ENCODE measurements at regions not wholly inside any gene's neighbourhood (a gene's known extent, or its start where the extent isn't known, plus 50 kb on each side); places are given as distances from the start of the nearest gene placed in this dataset.

DNA sequence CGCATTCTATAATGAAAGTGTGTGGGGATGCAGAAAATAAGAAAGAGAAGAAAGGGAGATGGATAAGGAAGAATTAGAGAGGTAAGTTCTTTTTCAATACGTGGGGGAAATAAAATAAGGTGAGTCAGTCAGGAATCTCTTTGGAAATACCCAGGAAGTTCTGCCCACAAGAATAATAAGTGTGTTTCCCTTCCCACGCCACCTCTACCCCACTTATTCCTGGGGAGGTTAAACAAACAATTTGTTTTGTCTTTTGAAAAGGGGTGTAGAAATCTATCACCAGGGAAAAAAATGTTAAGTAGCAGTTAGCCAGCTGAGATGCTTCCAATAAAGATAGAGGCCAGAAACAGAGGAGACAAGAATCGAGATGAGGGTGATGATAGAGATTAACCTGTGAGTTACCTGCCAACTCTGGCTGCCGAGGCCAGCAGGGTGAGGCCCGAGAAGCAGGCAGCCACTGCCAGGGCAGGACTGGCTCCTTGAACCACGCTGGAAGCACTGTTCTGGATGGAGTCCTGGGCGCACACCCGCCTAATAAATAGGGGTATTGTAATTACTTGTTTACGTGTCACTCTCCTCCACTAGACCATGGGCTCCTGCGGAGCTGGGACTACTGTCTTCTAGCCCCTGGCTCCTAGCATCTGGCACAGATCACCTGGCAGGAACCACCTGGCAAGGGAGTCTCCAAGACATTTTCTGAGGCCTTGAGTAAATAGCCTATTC, 191.3 kb downstream of the FGFR2 start:
- DNase-seq (ENCODE audit: low read depth, low spot score): no peak
- H3K4me3 ChIP-seq (ENCODE audit: low read length): no peak overlapping the region

DNA sequence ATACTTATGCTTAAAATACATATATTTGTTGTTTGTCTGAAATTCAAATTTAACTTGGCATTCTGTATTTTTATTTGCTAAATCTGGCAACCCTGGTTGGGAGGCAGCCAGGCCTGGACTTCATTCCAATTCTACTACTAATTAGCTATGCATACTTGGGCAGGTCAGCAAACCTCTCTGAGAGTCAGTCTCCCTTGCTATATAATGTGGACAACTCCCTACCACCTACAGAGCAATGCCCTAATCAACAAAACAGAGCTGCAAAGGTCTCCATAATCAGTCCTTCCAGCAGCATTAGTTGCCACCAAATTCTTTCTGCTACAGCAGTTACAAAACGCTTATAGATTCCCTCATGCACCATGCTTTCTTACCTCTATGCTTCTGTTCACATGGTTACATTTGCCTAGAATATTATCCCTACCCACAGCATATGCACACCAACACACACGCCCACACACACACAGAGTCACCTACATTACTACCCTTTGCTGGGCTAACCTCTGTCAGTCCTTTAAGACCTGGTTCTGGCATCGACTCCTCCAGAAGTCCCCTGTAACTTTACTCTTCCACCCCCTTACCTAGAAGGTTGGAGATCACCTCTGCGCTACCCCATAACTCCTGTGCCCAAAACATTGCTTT, 188.7 kb downstream of the FGFR2 start:
- no peak for DNase-seq (ENCODE audit: low read depth, low spot score)
- no peak overlapping the region for H3K4me3 ChIP-seq (ENCODE audit: low read length)

DNA sequence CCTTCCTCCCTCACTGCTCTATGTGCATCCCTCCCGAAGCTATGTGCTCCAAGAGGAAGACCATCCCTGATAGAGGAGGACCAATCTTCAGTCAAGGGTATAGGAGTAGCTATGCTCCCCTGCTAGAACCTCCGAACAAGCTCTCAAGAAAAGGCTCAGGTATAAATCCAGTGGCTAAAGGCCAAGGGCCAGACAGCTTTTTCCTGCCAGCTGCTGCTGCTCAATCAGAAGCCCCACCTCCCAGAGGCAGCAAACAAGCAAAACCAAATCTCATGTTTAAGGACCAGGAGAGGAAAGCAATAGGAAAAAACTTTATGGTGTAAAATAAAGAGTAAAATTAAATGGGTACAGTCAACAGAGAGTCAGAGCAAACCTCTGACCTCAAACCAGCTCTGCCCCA, 187.2 kb downstream of the FGFR2 start:
- no peak for DNase-seq (ENCODE audit: low read depth, low spot score)
- no peak overlapping the region for H3K4me3 ChIP-seq (ENCODE audit: low read length)

DNA sequence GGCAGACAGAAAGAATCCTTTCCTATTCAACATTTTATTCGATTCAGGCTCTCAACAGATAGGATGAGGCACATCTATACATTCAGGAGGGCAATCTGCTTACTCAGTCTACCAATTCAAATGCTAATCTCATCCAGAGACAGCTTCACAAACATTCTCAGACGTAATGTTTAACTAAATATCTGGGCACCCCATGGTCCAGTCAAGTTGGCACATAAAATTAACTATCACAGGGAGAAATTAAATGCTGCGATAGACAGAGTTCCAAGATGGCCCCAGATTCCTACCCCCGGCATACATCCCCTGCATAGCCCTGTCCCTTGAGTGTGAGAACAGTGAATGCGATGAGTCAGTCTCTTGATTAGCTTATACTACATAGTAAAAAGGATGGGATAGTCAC, 184.3 kb downstream of the FGFR2 start:
- no peak for DNase-seq (ENCODE audit: low read depth, low spot score)
- no peak overlapping the region for H3K4me3 ChIP-seq (ENCODE audit: low read length)

DNA sequence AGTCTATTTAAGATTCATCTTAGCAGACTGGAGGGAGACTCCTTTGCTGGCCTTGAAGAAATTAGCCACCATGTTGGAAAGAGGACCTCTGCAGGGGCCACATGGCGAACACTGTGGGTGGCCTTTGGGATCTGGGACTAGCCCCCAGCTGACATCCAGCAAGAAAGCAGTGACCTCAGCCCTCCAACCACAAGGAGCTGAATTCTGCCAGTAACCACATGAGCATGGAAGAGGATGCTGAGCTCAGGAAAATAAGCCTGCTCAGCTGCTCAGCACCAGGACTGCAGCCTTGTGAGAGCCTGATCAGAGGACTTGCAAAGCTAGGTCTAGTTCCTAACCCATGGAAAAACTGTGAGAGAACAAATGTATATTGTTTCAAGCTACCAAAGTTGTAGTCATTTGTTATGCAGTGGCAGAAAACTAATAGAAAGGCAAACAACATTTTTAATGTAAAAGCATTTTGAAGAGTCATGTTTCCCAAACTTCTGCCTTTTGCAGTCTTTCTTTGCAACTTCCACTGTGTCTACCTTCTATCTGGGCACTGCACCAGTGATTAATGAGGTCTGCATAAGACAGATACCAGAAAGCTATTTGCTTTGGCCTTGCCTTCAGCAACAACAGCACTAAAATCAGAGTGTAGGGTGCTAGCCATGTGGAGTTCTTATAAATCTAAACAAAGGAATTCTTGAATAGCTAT, 183.7 kb downstream of the FGFR2 start:
- DNase-seq (ENCODE audit: low read depth, low spot score): no peak
- no peak overlapping the region for H3K4me3 ChIP-seq (ENCODE audit: low read length)

DNA sequence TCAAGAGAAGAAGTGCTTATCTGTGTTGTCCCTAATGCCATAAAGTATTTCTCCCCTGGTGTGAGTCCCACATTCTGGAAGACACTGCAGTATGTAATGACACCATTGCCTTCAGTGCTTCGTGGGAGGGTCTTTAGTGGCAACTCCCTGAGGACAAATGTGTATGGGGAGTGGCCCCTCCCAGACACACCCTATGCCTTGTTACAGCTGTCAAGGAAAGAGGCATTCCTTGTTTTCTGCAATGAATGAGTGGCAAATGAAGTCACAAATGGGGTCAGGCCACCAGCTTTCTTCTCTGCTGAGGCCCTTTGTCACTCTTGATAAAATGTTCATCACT, 183.2 kb downstream of the FGFR2 start:
- H3K4me3 ChIP-seq (ENCODE audit: low read length): no peak overlapping the region
- DNase-seq (ENCODE audit: low read depth, low spot score): no peak

DNA sequence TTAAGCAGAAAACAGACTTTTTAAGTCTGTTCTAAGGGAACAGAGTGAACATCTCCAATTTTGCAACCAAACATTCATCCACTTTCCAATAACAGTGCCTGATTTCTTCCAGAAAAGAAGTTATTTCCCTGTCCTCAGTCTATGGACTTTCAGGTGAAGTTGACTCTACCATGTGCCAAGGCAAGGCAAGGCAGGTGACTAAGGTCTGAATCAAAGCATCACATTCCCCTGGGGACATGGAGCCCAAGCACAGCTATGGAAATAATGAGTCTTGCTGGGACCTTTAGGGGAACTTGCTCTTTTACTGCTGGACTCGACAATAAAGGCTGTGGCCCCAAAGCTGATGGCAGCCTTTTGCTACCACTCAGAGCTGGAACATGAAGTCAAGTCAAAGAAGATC, 182.2 kb downstream of the FGFR2 start:
- no peak for DNase-seq (ENCODE audit: low read depth, low spot score)
- H3K4me3 ChIP-seq (ENCODE audit: low read length): no peak overlapping the region

DNA sequence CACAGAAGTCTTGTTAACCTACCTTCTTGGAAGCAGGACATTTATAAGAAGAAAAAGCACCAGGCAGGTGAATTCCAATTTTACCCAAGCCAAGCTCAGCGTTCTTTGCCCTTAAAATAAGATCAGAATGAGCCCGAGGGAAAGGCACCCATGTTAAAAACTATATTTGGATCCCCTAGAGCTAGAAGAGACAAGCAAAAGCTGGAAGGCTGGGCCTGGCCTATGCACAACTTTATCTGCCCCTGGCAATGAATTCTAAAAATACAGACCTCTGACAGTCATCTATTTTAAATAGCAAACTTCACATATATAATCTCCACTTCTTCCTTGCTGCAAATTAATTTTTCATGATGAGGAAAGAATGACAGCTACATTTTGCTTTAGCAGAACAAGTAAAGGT, 180.9 kb downstream of the FGFR2 start:
- DNase-seq (ENCODE audit: low read depth, low spot score): no peak

DNA sequence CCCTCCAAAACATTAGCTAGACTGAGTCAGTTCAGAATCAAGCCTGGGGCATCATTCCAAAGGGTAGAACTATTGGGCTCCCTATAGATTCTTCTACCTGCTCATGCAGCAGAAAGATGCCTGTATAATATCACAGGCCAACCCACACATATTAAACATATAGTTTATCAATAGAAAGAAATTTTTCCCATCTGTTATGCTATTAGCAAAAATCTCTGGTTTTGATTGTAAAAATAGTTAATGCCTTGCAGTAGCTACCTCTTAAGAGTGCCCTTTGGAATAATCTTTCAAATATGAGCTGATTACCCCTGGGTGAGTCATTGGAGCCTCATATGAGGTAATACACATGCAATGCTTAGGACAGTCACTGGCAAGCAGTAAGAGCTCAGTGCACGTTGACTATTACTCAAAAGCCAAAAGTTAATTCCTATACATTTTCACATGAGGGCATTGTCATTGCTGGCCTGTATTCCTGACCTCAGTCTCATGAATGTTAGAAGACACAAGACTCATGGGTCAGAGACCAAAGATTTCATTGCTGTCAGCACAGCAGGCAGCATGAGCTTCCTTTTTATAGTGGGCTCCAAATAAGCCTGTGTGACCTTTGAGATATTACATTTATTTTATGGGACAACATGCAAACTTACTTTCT, 180.0 kb downstream of the FGFR2 start:
- H3K4me3 ChIP-seq (ENCODE audit: low read length): no peak overlapping the region
- DNase-seq (ENCODE audit: low read depth, low spot score): no peak

More for the DNA sequence above, 180.9 kb downstream of the FGFR2 start:
- no peak overlapping the region for H3K4me3 ChIP-seq (ENCODE audit: low read length)

DNA sequence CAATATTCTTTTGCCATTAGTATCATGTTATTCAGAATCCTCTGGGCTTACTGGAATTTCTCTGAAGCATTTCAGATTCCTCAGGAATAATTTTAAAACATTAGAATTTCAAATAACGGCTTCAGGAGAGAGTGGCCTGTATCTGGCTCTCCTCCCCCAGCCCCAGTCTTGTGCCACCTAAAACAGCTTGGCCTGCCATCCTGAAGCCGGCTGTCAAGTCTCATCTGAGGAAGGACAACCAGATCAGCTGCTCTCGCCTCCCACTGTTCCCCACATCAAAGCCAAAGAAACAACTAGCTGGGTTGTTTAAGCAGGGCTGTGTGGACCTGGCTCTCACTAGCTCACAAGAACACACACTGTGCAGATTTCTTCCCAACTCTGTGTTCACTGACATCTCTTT, 178.2 kb downstream of the FGFR2 start:
- no peak overlapping the region for H3K4me3 ChIP-seq (ENCODE audit: low read length)
- no peak for DNase-seq (ENCODE audit: low read depth, low spot score)

DNA sequence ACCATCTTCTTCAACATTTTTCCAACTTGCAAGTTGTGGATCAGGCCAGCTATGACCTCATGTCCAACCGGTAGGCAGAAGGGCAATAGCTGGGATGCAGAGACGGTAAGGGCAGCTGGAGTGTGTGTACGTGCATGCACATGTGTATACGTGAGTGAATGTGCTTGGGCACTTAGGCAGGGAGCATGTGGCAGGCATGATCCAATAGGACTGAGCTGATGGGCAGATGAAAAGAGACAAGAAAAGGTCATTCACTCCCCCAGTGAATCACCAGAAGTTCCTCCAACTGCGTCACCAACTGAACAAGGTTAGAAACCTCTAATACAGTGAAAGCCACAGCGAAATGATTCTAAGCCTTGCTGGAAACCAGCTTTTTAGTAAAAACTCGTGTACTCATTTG, 176.1 kb downstream of the FGFR2 start:
- DNase-seq (ENCODE audit: low read depth, low spot score): no peak
- H3K4me3 ChIP-seq (ENCODE audit: low read length): no peak overlapping the region

DNA sequence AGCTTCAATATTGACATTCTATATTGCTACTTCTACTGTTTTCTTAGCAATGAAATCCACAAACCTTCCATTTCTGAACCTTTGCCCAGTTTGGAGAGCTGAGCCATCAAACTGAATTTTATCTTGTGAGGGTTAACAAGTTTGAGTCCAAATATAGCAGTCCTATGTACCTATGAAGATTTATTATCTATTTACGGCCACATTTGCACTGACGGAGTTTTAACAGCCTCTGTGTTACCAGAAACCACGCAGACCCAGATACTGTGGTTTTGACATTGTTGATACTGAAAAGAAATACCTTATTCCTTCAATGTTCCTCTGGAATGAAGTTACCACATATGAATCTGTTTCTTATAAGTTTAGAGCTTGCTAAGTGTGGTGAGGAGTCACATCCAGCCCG, 172.6 kb downstream of the FGFR2 start:
- no peak for DNase-seq (ENCODE audit: low read depth, low spot score)
- no peak overlapping the region for H3K4me3 ChIP-seq (ENCODE audit: low read length)

DNA sequence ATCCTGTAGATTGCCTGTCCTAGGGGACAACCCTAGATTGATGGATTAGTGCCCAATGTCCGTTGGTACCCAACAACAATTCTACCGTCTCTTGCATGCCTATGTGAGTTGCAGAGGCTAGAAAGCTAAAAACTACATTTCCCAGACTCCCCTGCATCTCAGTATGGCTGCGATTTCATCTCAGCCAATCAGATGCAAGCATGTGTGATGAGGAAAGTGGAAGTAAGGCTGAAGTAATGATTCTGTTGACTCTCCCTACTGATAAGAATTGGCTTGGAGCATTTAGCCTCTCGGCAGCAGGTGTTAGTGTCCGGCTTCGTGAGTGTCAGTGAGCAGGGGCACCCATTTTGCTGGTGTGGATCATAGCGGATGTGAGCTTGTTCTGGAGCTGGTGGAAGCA, 171.9 kb downstream of the FGFR2 start:
- DNase-seq (ENCODE audit: low read depth, low spot score): peak; percentile 8
- H3K4me3 ChIP-seq (ENCODE audit: low read length): no peak overlapping the region

Data from Jurkat, Clone E6-1 (cell line).